ENCODE measurements at regions not wholly inside any gene's neighbourhood (a gene's known extent, or its start where the extent isn't known, plus 50 kb on each side); places are given as distances from the start of the nearest gene placed in this dataset.

- DNase-seq (ENCODE audit: low spot score), result no peak
Measured at GRCh38 chr18:68104036-68104435, 587.5 kb upstream of the DSEL start.

GRCh38 chr18:68103561-68103960 lies 587.0 kb upstream of the DSEL start:
- DNase-seq (ENCODE audit: low spot score), result no peak

- no peak for DNase-seq (ENCODE audit: low spot score)
Measured at GRCh38 chr18:68102117-68102516, 585.6 kb upstream of the DSEL start.

- DNase-seq (ENCODE audit: low spot score), result no peak
Measured at GRCh38 chr18:68098655-68099054, 582.1 kb upstream of the DSEL start.

- DNase-seq (ENCODE audit: low spot score), result no peak
Measured at GRCh38 chr18:68086481-68086880, 570.0 kb upstream of the DSEL start.

GRCh38 chr18:68085251-68085650 lies 568.7 kb upstream of the DSEL start:
- no peak for DNase-seq (ENCODE audit: low spot score)

GRCh38 chr18:68083776-68084175 lies 567.3 kb upstream of the DSEL start:
- no peak for DNase-seq (ENCODE audit: low spot score)

- DNase-seq (ENCODE audit: low spot score), result no peak
Measured at GRCh38 chr18:68083131-68083530, 566.6 kb upstream of the DSEL start.

- no peak for DNase-seq (ENCODE audit: low spot score)
Measured at GRCh38 chr18:68072744-68073143, 556.2 kb upstream of the DSEL start.

- DNase-seq (ENCODE audit: low spot score), result no peak
Measured at GRCh38 chr18:68060871-68061270, 544.4 kb upstream of the DSEL start.

- no peak for DNase-seq (ENCODE audit: low spot score)
Measured at GRCh38 chr18:68056936-68057335, 540.4 kb upstream of the DSEL start.

GRCh38 chr18:68054669-68055068 lies 538.1 kb upstream of the DSEL start:
- no peak for DNase-seq (ENCODE audit: low spot score)

- no peak for DNase-seq (ENCODE audit: low spot score)
Measured at GRCh38 chr18:68053290-68053689, 536.8 kb upstream of the DSEL start.

GRCh38 chr18:68041327-68041726 lies 524.8 kb upstream of the DSEL start:
- no peak for DNase-seq (ENCODE audit: low spot score)

GRCh38 chr18:68040198-68040597 lies 523.7 kb upstream of the DSEL start:
- DNase-seq (ENCODE audit: low spot score), result no peak

GRCh38 chr18:68035774-68036522 lies 519.4 kb upstream of the DSEL start:
- DNase-seq (ENCODE audit: low spot score), result no peak

- no peak for DNase-seq (ENCODE audit: low spot score)
Measured at GRCh38 chr18:68034296-68034695, 517.8 kb upstream of the DSEL start.

- DNase-seq (ENCODE audit: low spot score), result no peak
Measured at GRCh38 chr18:68033466-68033865, 516.9 kb upstream of the DSEL start.

- DNase-seq (ENCODE audit: low spot score), result no peak
Measured at GRCh38 chr18:68024716-68025115, 508.2 kb upstream of the DSEL start.

GRCh38 chr18:68017385-68017784 lies 500.9 kb upstream of the DSEL start:
- no peak for DNase-seq (ENCODE audit: low spot score)

GRCh38 chr18:67997496-67997895 lies 481.0 kb upstream of the DSEL start:
- no peak for DNase-seq (ENCODE audit: low spot score)

- DNase-seq (ENCODE audit: low spot score), result no peak
Measured at GRCh38 chr18:67995769-67996168, 479.2 kb upstream of the DSEL start.

- DNase-seq (ENCODE audit: low spot score), result no peak
Measured at GRCh38 chr18:67980241-67980640, 463.7 kb upstream of the DSEL start.

GRCh38 chr18:67977067-67977616 lies 460.6 kb upstream of the DSEL start:
- no peak for DNase-seq (ENCODE audit: low spot score)

All from globus pallidus (tissue), 1 donor.